Caco-2 (cell line): ENCODE measurements at regions not wholly inside any gene's neighbourhood (a gene's known extent, or its start where the extent isn't known, plus 50 kb on each side); places are given as distances from the start of the nearest gene placed in this dataset.
A peak's percentile ranks its signal among the peaks of the same experiment; 100 is the strongest.

Experiments used
- BruUV-seq: library from RNA; stranded (reverse); fragments of 400-500 nt; replicated peaks from 2 replicates; lab custom pipeline; 2021; lab: Mats Ljungman, UMichigan
- CTCF ChIA-PET: fragments of 300-600 bp; sonication (Branson Sonifier 250); formaldehyde crosslinking; loops from one replicate; lab custom pipeline; 2022; ENCODE audit warnings: antibody characterized with exemption; lab: Charles Lee
- POLR2A ChIA-PET: fragments of 300-600 bp; sonication (Branson Sonifier 250); formaldehyde crosslinking; loops from one replicate; lab custom pipeline; 2022; ENCODE audit warnings: antibody characterized with exemption; lab: Charles Lee
- DNase-seq, 2 experiments: peaks; one replicate each; pipeline versions ENCODE4 v3.0.0 to v3.0.0-alpha.2; 2020 to 2022
- H3K27me3 ChIP-seq: replicated peaks from 2 replicates; pipeline ENCODE4 v1.6.0; 2011; ENCODE audit warnings: low read length; ENCODE audit not compliant: control insufficient read depth, insufficient read depth
- H3K36me3 ChIP-seq: 2 replicates; pipeline ENCODE4 v1.5.1; 2011; ENCODE audit warnings: low read length; ENCODE audit not compliant: control insufficient read depth, insufficient read depth
- H3K4me1 ChIP-seq: fragments of 250-450 bp; sonication (Bioruptor Pico); 2 replicates; pipeline ENCODE4 v1.5.1; 2020; ENCODE audit warnings: mild to moderate bottlenecking
- H3K4me3 ChIP-seq: 2 replicates; pipeline ENCODE4 v1.5.1; 2011; ENCODE audit warnings: low read depth, mild to moderate bottlenecking, control low read depth, low read length
- H3K9me3 ChIP-seq: fragments of 250-450 bp; sonication (Bioruptor Pico); 2 replicates; pipeline ENCODE4 v1.5.1; 2020; ENCODE audit warnings: mild to moderate bottlenecking, moderate library complexity
- H3K27ac Mint-ChIP-seq: one replicate; pipeline ENCODE4 v1.8.0; 2022; ENCODE audit warnings: mixed read lengths; ENCODE audit not compliant: unreplicated experiment
- H3K27me3 Mint-ChIP-seq: one replicate; pipeline ENCODE4 v1.8.0; 2022; ENCODE audit warnings: mixed read lengths; ENCODE audit not compliant: insufficient read depth, unreplicated experiment
- H3K36me3 Mint-ChIP-seq: one replicate; pipeline ENCODE4 v1.8.0; 2022; ENCODE audit warnings: mild to moderate bottlenecking, mixed read lengths; ENCODE audit not compliant: insufficient read depth, unreplicated experiment
- H3K4me1 Mint-ChIP-seq: one replicate; pipeline ENCODE4 v1.8.0; 2022; ENCODE audit warnings: low read depth, mixed read lengths; ENCODE audit not compliant: unreplicated experiment
- H3K4me3 Mint-ChIP-seq: one replicate; pipeline ENCODE4 v1.8.0; 2022; ENCODE audit warnings: mild to moderate bottlenecking, moderate library complexity, mixed read lengths; ENCODE audit not compliant: unreplicated experiment
- H3K9me3 Mint-ChIP-seq: one replicate; pipeline ENCODE4 v1.8.0; 2022; ENCODE audit warnings: mixed read lengths; ENCODE audit not compliant: unreplicated experiment
- intact Hi-C: fragments of 100-400 bp; cut with micrococcal nuclease; formaldehyde crosslinking; loops from one replicate; pipeline ENCODE4 v1.10.0; 2022; ENCODE audit not compliant: unreplicated experiment
- TF ChIP-seq, protein P1 (sequence below), 2 experiments: fragments of 200-600 bp in 1 of 2; IDR thresholded peaks; 1 replicate in 1 of 2; 2 replicates in 1 of 2; pipeline versions ENCODE4 v1.5.1 to v1.8.0; 2011 to 2022; ENCODE audit warnings: antibody characterized with exemption in 1 of 2, control low read depth in 1 of 2, inconsistent platforms in 1 of 2, low read depth in 1 of 2, low read length in 1 of 2, mild to moderate bottlenecking in 1 of 2, moderate library complexity in 1 of 2; ENCODE audit not compliant: insufficient read depth in 1 of 2, severe bottlenecking in 1 of 2, unreplicated experiment in 1 of 2

DNA sequence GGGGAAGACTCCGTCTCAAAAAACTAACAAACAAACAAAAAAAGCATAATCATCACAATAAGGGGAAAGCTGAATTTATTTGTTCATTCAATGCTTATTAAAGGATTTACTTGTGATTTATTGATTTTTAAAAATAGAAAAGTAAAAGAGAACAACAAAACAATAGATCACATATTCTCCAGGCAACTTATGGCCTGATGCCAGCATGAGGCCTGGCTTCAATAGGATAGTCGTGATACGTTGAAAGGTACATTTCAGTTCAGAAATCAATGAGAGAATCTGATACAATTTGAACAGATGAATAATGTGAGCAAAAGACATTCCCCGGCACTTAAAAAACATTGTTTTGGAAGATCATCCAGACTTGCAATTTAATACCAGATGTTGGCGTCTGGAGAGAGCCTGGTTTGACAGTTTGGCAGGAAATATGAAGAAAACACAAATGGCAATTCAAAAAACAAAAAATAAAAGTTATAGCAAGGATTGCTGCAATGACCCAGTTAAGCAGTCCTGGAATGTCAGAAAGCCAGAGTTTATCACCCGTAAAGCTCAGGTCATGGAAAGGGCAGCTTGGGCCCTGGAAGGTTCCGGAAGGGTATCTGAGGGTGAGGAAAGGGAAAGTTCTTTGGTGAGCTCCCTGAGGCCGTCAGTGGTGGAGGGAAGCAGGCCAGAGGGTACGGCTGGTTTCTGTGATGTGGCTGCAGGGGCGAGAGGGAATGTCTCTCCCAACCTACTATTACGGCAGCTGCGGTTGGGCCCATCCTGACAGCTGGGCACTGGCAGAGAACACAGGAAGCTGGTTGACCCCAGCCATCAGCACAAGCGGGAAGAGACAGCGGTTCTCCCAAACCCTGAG lies 230.2 kb upstream of the HES1 start:
- Mint-ChIP-seq H3K36me3 (peaks cover 5% of the 10 kb centered on the region), H3K9me3 (peaks cover 10% of the 10 kb centered on the region), H3K27ac (no peak overlapping the region), H3K4me3 (no peak overlapping the region), H3K4me1 (peaks cover 18% of the 10 kb centered on the region), H3K27me3 (no peaks in the 10 kb centered on the region)
- intact Hi-C loops, result no loop called here
- H3K4me3 ChIP-seq, result no peak overlapping the region
- no peak for DNase-seq
- peaks cover 14% of the 10 kb centered on the region; the same call in 1 of the 2 replicates for H3K9me3 ChIP-seq
- no peaks in the 10 kb centered on the region for H3K27me3 ChIP-seq
- no TSS peak for BruUV-seq
- ChIA-PET POLR2A (no interaction called here), CTCF (interaction anchor here (0.7 kb wide), 1 partner anchor 33 kb away, joined by 3 read pairs; no protein-coding TSS in a partner anchor)
- TF ChIP-seq, protein P1, sequence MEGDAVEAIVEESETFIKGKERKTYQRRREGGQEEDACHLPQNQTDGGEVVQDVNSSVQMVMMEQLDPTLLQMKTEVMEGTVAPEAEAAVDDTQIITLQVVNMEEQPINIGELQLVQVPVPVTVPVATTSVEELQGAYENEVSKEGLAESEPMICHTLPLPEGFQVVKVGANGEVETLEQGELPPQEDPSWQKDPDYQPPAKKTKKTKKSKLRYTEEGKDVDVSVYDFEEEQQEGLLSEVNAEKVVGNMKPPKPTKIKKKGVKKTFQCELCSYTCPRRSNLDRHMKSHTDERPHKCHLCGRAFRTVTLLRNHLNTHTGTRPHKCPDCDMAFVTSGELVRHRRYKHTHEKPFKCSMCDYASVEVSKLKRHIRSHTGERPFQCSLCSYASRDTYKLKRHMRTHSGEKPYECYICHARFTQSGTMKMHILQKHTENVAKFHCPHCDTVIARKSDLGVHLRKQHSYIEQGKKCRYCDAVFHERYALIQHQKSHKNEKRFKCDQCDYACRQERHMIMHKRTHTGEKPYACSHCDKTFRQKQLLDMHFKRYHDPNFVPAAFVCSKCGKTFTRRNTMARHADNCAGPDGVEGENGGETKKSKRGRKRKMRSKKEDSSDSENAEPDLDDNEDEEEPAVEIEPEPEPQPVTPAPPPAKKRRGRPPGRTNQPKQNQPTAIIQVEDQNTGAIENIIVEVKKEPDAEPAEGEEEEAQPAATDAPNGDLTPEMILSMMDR (IDR thresholded peaks at IDR 0.05; ENCODE audit: insufficient read depth in 1 of 2, low read depth in 1 of 2, low read length in 1 of 2, severe bottlenecking in 1 of 2, unreplicated experiment in 1 of 2), result no peak
- H3K4me1 ChIP-seq, result peaks cover 36% of the 10 kb centered on the region
- H3K36me3 ChIP-seq, result peaks cover 2% of the 10 kb centered on the region

DNA sequence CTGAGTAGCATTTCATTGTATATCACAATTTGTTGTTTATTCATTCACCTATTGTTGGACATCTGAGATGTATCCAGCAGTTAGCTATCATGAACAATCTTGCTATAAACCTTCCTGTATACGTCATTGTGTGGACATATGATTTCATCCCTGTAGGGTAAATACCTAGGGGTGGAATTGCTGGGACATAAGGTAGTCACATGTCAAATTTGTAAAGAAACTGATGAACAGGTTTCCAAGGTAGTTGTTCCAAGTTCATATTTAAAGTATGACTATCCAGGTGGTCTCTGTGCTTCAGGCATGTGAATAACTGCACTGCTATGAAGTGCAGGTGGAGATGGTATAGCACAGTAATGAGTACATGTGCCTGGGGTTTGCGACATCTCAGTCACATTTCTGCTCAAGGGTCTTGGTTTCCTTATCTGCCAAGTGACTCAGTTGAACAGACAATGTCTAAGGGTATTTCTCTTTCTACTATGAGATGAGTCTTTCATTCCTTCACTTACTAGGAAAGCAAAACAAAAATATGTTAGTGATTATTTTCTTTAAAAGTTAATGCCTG lies 229.0 kb upstream of the HES1 start:
- Histone ChIP-seq H3K27me3 (no peaks in the 10 kb centered on the region), H3K4me1 (peaks cover 43% of the 10 kb centered on the region), H3K4me3 (no peak overlapping the region), H3K9me3 (peaks cover 14% of the 10 kb centered on the region; the same call in 1 of the 2 replicates), H3K36me3 (no peaks in the 10 kb centered on the region; the same call in none of the 2 replicates)
- Mint-ChIP-seq H3K27me3 (no peaks in the 10 kb centered on the region), H3K9me3 (peaks cover 10% of the 10 kb centered on the region), H3K27ac (peak overlapping the region; percentile 26), H3K36me3 (peaks cover 5% of the 10 kb centered on the region), H3K4me3 (no peak overlapping the region), H3K4me1 (peaks cover 29% of the 10 kb centered on the region)
- no TSS peak for BruUV-seq
- intact Hi-C loops, result no loop called here
- CTCF ChIA-PET, result no interaction called here
- TF ChIP-seq, protein P1 (IDR thresholded peaks at IDR 0.05; ENCODE audit: insufficient read depth in 1 of 2, low read depth in 1 of 2, low read length in 1 of 2, severe bottlenecking in 1 of 2, unreplicated experiment in 1 of 2), result no peak
- no peak for DNase-seq
- POLR2A ChIA-PET, result no interaction called here

DNA sequence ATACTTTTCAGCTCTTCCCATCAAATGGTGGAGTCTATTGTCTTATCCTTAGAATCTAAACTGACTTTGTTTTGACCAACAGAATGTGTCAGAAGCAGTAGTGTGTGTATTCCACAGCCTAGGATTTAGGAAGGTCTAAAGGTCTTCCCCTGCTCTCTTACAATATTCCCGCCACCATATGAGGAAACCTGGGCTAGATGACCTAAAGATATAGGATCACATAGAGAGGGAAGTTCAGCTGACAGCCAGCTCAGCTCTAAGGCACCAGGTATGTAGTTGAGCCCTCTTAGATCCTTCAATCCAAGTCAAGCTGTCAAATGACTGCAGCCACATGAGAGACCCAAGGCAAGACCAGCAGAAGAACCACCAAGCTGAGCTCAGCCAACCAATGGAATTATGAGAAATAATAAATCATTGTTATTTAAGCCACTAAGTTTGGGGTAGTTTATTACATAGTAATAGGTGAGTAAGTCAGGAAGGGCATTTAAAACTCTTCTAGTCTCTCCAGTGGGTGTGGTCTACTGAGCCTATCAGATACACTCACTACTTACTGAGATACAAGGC lies 227.7 kb upstream of the HES1 start:
- Histone ChIP-seq H3K36me3 (no peaks in the 10 kb centered on the region; the same call in none of the 2 replicates), H3K4me3 (no peak overlapping the region), H3K4me1 (peaks cover 48% of the 10 kb centered on the region), H3K27me3 (no peaks in the 10 kb centered on the region), H3K9me3 (peaks cover 14% of the 10 kb centered on the region; the same call in 1 of the 2 replicates)
- TF ChIP-seq, protein P1 (IDR thresholded peaks at IDR 0.05; ENCODE audit: insufficient read depth in 1 of 2, low read depth in 1 of 2, low read length in 1 of 2, severe bottlenecking in 1 of 2, unreplicated experiment in 1 of 2), result no peak
- Mint-ChIP-seq H3K27me3 (no peaks in the 10 kb centered on the region), H3K27ac (no peak overlapping the region), H3K36me3 (peaks cover 5% of the 10 kb centered on the region), H3K4me3 (no peak overlapping the region), H3K9me3 (peaks cover 10% of the 10 kb centered on the region), H3K4me1 (peaks cover 32% of the 10 kb centered on the region)
- intact Hi-C loops, result no loop called here
- ChIA-PET POLR2A (no interaction called here), CTCF (no interaction called here)
- DNase-seq, result no peak
- BruUV-seq, result no TSS peak
